HTERT RPE-1 (cell line): ENCODE measurements at regions not wholly inside any gene's neighbourhood (a gene's known extent, or its start where the extent isn't known, plus 50 kb on each side); places are given as distances from the start of the nearest gene placed in this dataset.

Experiments used
- in situ Hi-C: fragments of 300-500 bp; cut with MboI; formaldehyde crosslinking; loops from 4 replicates; pipeline ENCODE4 v1.14.3; 2020; ENCODE audit warnings: low sequenced_read_pairs

DNA sequence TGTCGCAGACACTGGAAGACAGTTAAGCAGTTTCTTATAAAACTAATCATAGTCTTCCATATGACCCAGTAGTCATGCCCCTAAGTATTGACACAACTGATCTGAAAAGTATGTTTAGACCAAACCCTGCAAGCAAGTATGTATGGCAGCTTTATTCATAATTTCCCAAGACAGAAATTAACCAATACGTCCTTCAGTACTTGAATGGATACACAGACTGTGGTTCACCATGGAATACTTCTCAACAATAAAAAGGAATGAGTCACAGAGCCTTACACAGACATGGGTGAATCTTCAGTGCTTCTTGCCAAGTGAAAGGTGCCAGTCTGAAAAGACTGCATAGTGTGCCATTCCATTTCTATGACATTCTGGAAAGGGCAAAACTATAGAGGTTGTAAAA lies 50.2 kb upstream of the AKR1E2 start:
- in situ Hi-C loops = no loop called here

DNA sequence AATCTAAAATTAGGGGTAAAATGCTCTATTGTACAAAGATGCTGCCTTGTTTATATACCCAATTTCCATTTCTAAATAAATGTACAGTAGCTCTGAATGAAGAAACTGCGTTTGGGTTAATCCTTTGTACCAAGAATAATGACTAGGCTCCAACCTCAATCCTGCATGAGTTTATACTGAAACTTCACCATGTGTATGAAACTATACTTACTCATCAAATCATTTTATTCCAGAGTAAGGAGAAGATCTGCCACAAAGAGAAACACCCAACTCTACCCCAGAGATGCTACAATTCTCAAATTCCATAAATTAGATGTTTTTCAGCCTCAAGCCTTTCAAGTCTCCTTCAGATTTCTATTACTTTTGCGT lies 53.8 kb upstream of the AKR1E2 start:
- in situ Hi-C loops = loop anchor here (25.0 kb wide), 1 partner anchor 110 kb away; no protein-coding TSS in a partner anchor

DNA sequence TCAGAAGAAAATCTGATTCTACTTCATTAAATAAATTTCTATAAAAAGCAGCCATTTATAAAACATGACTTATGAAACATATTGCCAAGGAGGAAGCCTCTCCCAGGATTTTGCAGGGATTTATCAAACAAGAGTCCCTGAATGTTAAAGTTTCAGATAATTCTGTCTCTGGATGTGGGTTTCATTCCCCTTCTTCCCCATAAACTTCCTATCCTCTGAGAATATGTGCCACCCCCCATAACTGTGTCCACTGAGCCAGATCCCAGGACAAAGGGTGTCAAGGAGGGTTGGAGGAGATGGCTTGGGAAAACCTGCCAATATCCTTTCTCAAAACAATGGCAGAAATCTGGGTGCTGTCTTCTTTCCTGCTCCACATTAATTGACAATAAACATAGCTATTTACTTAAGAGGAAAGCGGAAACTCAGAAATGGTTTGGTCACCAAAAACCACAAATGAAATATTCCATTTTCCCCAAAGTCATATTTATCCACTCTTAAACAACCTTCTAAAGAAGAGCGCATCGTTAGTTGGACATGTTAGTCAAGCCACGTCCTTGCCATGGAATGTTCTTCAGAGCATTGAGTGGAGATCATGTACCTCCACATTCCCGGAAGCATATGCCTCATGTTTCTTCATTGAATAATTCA lies 54.3 kb upstream of the AKR1E2 start:
- in situ Hi-C loops = loop anchor here (25.0 kb wide), 1 partner anchor 109 kb away; no protein-coding TSS in a partner anchor

DNA sequence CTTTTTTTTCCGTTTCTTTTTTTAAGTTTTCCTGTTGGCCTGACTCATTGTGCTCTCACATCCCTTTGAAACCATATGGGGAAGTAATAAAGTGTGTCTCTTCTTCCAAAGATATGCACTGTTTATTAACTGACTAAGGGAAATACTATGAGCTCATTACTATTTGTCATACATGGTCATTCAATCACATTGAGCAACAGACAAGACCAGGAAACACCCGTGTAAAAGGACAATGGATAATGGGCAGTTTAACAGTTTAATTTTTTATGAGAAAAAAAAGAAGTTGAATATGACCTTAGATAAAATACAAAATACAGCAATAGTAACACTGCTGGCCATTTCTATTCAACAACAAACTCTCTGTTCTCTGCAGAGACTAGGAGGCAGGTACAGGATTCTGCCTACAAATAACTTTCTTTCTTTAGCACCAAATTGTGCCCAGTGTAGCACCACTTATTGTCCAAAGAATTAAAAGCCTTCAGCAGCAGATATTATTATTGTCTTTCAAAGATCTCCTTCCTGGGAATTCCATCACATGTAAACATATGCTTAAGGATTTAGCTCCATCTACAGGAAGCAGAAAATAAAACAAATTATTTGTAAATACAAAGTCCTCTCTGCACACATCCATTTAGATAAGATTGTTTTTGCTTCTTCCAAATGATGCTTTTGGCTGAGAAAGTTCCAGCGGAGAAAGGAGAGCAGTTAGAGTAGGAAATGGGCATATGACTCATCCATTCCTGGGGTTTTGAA lies 55.0 kb upstream of the AKR1E2 start:
- in situ Hi-C loops = loop anchor here (25.0 kb wide), 1 partner anchor 109 kb away; no protein-coding TSS in a partner anchor

DNA sequence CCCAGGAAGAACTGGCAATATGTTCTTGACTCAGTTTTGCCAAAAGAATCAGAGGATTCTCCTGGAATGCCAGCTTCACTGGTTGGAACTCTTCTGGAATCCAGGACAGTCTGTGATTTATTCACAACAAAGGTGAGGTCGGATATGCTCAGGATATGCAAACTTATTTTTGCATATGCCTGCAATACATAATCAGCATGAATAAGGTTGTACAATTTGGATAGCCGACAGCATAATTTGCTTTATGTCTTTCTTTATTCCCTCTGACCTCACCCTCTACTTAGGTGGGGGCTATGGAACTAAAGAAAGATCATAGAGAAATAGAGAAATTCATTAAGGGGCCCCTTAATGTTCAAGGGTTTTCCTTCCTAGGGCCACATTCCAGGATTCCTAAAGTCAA lies 57.6 kb upstream of the AKR1E2 start:
- in situ Hi-C loops = loop anchor here (25.0 kb wide), 1 partner anchor 106 kb away; no protein-coding TSS in a partner anchor

DNA sequence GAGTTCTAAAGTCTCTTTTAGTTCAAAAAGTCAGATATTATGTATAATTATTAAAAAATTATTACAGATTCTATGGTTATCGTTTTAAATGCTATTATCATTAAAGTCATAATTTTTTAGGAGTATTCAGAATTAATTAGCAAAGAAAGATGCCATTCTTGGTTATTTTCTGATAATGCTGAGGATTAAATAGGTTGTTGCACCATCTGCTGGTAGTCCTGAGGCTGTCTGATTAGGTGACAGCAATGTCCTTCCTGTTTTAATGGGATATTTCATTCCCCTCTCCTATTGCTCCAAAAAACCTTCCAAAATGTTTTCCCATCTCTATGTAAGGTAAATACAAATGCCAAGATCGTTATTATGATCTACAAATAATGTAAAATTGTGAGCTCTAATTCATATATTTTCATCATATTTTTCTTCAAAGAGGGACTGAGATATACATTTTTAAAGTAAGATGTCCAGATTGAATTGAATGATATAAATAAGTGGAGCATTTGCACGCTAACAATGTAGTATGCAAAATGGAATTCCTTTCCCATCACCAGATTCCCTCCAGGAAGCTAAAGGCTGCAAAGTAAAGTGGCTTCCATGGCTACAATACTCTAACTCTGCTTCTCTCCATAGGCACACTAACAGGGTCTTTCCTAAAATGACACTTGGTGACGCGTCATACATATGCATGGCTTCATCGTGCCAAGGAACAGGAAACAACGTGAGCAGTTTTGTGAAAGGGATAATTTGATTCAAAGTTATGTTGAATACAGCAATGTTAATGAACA lies 58.8 kb upstream of the AKR1E2 start:
- in situ Hi-C loops = loop anchor here (25.0 kb wide), 1 partner anchor 105 kb away; no protein-coding TSS in a partner anchor

DNA sequence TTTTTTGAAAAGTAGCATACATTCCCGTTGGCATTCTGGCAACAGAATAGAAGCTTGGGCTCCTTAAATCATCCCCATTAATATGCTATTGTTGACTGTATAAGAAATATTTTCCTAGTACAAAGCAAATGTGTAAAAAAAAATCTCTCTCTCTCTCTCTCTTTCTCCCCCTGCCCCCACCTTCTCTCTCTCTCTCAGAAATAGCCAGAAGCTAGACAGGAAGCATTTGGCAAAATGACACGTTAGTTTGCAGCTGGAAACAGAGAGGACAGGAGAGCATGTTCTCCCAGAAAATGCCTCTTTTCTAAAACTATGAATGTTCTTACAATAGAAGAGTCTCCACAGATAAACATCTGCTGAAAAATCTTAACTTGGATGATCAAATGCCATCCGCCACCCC lies 59.6 kb upstream of the AKR1E2 start:
- in situ Hi-C loops = loop anchor here (25.0 kb wide), 1 partner anchor 104 kb away; no protein-coding TSS in a partner anchor

DNA sequence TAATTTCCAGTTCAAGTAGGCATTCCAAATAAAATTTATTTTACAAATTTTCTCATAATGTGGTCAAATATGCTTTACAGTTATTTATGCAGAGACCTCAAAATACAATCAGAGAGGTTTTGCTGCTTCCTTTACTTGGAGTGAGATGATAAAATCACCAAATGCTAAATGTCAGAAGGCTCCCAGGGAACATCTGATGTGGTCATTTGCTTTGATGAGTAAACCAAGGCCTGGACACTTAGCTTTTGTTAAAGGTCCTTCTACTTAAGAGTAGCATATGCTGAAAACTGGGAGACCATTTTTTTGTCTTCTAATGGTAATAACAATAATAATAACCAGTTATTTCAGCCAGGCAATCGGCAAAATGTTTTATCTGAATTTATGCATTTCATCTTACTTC lies 60.6 kb upstream of the AKR1E2 start:
- in situ Hi-C loops = loop anchor here (25.0 kb wide), 1 partner anchor 103 kb away; no protein-coding TSS in a partner anchor

DNA sequence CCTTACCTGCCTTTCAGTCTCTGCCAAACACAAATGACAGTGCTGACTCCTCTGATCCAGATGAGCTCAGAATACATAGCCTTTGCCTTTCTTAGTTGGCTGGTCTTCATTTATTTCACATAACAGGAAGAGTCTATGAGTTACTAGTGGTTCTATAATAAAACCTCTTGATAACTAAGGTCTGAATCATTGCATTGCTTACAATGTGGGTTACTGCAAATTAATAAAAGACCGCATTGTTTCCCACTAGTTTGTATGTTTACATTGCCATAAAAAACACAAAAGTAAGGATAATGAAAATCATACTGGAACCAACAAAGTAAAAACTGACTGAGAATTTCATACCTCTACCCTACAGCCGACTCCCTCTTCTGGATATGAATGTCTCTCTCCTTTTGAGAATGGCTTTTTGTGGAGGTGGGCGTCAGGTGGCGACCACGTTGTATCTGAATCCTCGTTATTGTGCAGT lies 62.0 kb upstream of the AKR1E2 start:
- in situ Hi-C loops = loop anchor here (25.0 kb wide), 1 partner anchor 102 kb away; no protein-coding TSS in a partner anchor

DNA sequence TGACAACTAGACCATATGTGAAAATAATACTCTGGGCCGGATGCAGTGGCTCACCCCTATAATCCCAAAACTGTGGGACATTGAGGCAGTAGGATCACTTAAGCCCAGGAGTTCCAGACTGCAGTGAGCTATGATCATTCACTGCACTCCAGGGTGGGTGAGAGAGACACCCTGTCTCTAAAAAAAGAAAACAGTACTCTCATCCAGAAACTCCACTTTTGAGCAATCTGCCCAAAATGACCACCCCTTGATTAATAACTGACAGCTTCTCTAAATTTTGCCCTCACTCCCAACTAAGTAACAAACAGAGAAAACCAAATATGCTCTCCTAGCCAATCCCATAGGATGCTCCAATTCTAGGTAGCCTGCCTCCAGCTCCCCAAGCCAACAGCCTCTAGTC lies 62.5 kb upstream of the AKR1E2 start:
- in situ Hi-C loops = loop anchor here (25.0 kb wide), 1 partner anchor 101 kb away; no protein-coding TSS in a partner anchor

DNA sequence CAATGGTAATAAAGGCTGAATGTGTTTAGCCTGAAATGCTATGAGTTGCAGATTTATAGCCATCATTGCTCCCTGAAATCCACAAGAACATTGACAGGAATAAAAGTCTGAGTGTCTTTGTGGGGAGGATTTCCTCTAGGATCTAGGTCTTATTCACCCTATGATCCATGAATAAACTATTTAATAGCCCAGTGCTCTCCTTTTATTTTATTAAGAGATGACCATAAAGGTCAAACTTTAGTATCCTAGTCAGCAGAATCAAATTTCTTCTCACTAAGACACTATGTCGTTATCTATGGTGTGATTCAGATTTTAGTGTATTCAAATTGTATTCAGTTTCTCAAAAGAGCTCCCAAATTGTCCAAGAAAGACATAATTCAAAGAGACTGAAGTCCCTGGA lies 67.8 kb upstream of the AKR1E2 start:
- in situ Hi-C loops = loop anchor here (25.0 kb wide), 1 partner anchor 96 kb away; no protein-coding TSS in a partner anchor

DNA sequence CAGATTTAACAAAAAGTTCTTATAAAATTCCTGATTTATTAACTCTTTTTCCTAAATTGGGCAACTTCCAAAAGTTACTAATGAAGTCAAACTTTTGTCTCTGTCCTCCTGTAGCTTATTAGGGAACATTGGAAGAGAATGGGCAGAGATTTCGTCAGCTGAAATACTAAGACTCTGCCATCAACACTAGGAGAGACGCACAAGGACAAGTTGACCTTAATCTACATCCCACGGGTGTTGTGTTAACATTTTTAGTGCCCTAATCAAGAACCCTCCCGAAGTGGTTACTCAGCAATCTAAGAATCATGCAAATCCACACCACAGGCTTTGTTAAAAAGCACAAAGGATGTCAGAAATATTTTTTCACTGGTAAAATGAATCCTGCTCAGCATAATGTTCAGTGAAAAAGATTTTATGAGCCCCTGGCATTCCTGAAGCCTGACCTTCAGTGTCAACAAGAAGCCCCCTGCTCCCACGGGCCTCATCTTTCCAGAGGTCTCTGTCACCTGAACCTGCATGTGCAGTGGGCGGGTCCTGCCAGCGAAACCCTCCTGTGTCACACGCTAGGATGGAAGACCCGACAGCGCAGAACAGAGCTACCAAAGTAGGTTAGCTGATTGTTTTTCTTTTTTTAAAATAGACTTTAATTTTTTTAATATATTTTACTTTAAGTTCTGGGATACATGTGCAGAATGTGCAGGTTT lies 70.6 kb upstream of the AKR1E2 start:
- in situ Hi-C loops = loop anchor here (25.0 kb wide), 1 partner anchor 93 kb away; no protein-coding TSS in a partner anchor

DNA sequence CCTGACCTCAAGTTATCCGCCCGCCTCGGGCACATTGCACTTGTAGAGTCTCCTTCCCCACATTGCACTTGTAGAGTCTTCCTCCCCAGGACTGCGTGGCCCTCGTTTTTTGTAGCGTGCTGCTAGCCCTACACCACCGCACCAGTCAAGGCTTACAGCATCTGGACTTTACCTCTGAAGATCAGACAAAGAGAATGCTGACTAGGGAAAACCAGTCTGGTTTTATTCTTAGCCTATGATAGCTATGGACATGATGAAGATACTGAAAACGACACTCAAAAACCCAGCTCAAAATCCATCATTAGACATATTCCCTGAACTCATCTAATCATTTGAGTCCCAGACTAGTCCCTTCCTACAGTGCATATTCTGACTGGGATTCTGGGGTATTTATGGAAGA lies 71.9 kb upstream of the AKR1E2 start:
- in situ Hi-C loops = loop anchor here (25.0 kb wide), 1 partner anchor 92 kb away; no protein-coding TSS in a partner anchor

DNA sequence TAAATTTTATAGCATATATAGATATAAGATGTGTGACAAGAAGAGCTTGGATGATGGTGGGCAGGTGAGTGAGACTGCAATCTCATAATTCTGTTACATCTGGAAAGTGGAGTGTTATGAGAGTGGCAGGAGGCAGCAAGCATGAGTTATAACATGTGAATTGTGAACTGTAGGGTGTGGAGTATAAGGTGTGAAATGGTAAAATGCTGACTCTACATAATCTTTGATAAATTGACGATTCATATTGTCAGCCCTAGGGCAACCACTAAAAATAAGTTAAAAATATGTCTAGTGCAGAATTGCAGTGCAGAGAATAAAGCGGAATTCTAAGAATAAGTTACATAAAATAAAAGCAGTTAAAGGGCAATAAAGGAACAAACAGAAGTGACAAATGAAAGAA lies 74.8 kb upstream of the AKR1E2 start:
- in situ Hi-C loops = loop anchor here (25.0 kb wide), 1 partner anchor 89 kb away; no protein-coding TSS in a partner anchor

DNA sequence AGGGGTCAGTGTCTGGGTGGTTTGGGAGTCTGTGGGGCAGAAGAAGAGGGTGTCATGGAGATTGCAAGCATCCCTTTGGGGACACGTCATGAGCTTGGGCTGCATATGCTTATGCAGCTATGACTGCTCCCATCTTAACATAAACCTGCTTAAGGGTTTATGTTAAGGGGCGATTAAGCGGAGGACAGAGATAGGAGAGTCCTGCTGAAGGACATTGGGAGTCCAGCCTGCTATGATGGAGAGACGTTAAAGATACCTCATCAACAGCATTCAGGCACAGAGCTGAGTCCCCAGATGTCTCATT lies 76.8 kb upstream of the AKR1E2 start:
- in situ Hi-C loops = no loop called here

DNA sequence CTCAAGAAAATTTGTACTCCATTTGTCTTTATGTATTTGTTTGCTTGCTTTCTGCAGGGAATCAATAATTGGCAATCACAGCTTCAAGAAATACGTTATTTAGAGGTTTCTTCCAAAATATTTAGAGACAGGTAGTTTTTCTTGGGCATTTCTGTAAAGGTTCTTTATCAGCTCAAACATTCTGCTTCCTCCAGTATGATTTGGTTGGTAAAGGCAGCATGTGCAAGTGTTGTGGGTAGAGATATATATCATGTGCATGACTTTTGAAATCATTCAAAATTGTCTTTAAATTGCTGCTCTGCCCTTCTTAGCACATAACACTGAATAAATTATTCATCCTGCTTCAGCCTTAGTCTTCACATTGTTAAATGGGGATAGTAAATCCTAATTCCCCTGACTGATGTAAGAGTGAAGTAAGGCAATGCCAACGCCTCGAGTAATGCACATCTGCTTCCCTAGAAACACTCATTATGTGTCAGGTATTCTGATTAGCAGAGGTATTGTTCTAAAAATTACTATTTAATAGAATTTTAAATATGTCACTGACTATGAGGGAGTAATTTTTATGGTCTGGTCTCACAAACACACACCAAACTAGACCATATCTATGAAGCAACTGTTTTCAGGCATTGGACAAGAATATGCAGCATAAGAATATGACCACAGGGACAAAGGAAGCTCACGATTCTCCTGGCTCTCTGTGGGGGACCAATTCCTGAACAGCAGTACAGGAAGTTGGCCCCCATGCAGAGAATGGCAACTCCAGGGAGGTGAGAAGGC lies 77.3 kb upstream of the AKR1E2 start:
- in situ Hi-C loops = no loop called here

DNA sequence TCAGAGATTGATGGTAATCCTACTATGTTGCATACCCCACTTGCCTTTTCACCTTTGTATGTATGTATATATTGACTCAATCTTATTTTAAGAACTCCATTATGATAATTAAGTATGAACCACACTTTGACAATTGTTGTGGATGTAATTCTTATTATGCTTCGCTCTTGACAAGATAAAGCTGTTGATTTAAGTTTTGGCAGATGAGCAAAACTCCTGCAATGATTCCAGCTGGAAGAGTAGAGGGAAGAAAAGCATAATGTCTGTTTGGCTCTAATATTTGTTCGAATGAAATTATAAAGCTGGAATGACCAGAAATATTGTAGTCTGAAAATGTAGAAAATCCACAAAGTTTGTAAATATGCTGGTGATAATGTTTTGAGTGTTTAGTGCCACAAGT lies 83.8 kb upstream of the AKR1E2 start:
- in situ Hi-C loops = no loop called here

DNA sequence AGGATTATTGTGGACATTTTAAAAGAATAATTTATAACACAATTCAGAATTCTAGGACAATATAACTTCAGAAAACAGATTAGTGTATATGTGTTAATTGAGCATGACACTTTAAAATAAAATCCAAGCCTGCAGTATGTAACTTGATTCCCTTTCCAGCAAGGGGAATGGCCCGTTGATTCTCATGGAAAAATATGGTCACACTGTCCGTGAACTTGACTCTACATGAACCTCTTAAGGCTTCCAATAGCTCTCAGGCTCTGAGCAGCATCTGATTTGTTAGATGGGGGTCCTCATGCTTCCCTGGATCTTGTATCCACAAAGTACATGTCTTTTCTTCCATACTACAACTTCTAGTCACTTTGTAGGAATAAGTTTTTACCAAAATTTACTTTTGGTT lies 85.5 kb upstream of the AKR1E2 start:
- in situ Hi-C loops = no loop called here

DNA sequence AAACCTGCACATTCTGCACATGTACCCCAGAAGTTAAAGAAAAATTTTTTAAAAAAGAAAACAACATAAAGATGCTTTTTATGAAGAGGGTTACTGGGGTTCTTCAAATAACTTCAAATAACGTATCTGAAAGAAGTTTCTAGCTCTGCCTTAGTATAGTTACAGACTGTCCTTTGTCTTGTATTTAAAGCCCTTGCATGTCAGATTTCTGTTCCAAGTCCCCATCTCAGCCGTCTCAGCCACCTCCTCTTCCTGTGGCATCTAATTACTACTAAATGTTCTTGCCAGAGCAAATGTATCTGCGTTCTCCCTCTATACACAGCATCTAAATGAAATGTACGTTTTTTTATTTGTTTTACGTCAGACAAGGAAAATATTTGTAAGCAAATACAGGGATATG lies 89.4 kb upstream of the AKR1E2 start:
- in situ Hi-C loops = no loop called here

DNA sequence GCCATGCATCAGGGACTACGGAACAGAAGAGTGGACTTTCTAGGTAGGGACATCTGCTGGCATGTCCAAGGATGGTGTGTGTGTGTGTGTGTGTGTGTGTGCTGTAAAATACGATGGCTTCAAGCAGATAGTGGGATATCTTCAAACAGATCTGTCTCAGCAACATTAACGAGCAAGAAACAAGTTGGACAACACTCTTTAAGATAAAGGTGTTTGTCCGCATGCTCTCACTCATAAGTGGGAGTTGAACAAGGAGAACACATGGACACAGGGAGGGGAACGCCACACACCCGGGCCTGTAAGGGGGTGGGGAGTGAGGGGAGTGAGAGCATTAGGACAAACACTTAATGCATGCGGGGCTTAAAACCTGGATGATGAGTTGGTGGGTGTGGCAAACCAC lies 89.8 kb upstream of the AKR1E2 start:
- in situ Hi-C loops = no loop called here
